CD14-positive monocyte (primary cell): ENCODE measurements at regions not wholly inside any gene's neighbourhood (a gene's known extent, or its start where the extent isn't known, plus 50 kb on each side); places are given as distances from the start of the nearest gene placed in this dataset.

Source experiments
- DNase-seq, 3 donors: peaks; one replicate each; pipeline ENCODE4 v3.0.0-alpha.2; 2011 to 2022
- H2AFZ ChIP-seq: 2 replicates; pipeline ENCODE4 v1.6.0; 2012; ENCODE audit warnings: mild to moderate bottlenecking, low read depth, low read length, inconsistent platforms; ENCODE audit not compliant: insufficient read depth, poor library complexity, severe bottlenecking
- H3K27ac ChIP-seq, 2 donors: 1 replicate in 1 of 2; 2 replicates in 1 of 2; pipeline ENCODE4 v1.5.1; 2012 to 2013; ENCODE audit warnings: low read length in 2 of 2, control low read depth in 1 of 2, inconsistent platforms in 1 of 2, low read depth in 1 of 2, mild to moderate bottlenecking in 1 of 2
- H3K27me3 ChIP-seq, 2 donors: one replicate each; pipeline versions ENCODE4 v1.6.0 to v1.6.1; 2011 to 2013; ENCODE audit warnings: low read length in 2 of 2; ENCODE audit not compliant: control insufficient read depth in 2 of 2, insufficient read depth in 2 of 2
- H3K36me3 ChIP-seq, 2 donors: replicated peaks in 1 of 2; 1 replicate in 1 of 2; 2 replicates in 1 of 2; pipeline versions ENCODE4 v1.5.1 to v1.6.1; 2012 to 2013; ENCODE audit warnings: low read length in 2 of 2, control low read depth in 1 of 2, inconsistent platforms in 1 of 2, mild to moderate bottlenecking in 1 of 2; ENCODE audit not compliant: insufficient read depth in 2 of 2, control insufficient read depth in 1 of 2
- H3K4me1 ChIP-seq, 2 donors: 1 replicate in 1 of 2; 2 replicates in 1 of 2; pipeline versions ENCODE4 v1.5.1 to v1.6.1; 2012 to 2013; ENCODE audit warnings: low read length in 2 of 2, control low read depth in 1 of 2, inconsistent platforms in 1 of 2, mild to moderate bottlenecking in 1 of 2, moderate library complexity in 1 of 2; ENCODE audit not compliant: insufficient read depth in 2 of 2, control insufficient read depth in 1 of 2
- H3K4me2 ChIP-seq: replicated peaks from 2 replicates; pipeline ENCODE3; 2012; ENCODE audit warnings: low read length, moderate library complexity, mild to moderate bottlenecking; ENCODE audit not compliant: poor library complexity, severe bottlenecking; ENCODE audit errors: extremely low read depth
- H3K4me3 ChIP-seq, 3 experiments: fragments of 200-600 bp in 1 of 3; sonication (generic) in 1 of 3; replicated peaks in 1 of 3; 1 replicate in 2 of 3; 2 replicates in 1 of 3; pipeline ENCODE4 v1.5.1; 2011 to 2013; ENCODE audit warnings: low read length in 3 of 3, mild to moderate bottlenecking in 3 of 3, control low read depth in 2 of 3, low read depth in 2 of 3, inconsistent platforms in 1 of 3, moderate library complexity in 1 of 3
- H3K79me2 ChIP-seq: 2 replicates; pipeline ENCODE4 v1.6.0; 2012; ENCODE audit warnings: mild to moderate bottlenecking, control low read depth, inconsistent platforms, low read length, moderate library complexity; ENCODE audit not compliant: insufficient read depth
- H3K9ac ChIP-seq: 2 replicates; pipeline ENCODE4 v1.6.0; 2017; ENCODE audit warnings: low read length, mild to moderate bottlenecking; ENCODE audit not compliant: insufficient read depth, poor library complexity, severe bottlenecking
- H3K9me3 ChIP-seq, 2 donors: replicated peaks in 1 of 2; 1 replicate in 1 of 2; 2 replicates in 1 of 2; pipeline versions ENCODE4 v1.5.1 to v1.6.1; 2012 to 2013; ENCODE audit warnings: low read length in 2 of 2, control low read depth in 1 of 2; ENCODE audit not compliant: control insufficient read depth in 1 of 2, insufficient read depth in 1 of 2
- H4K20me1 ChIP-seq: 2 replicates; pipeline ENCODE4 v1.6.0; 2012; ENCODE audit warnings: mild to moderate bottlenecking, low read length, control low read depth, moderate library complexity; ENCODE audit not compliant: insufficient read depth
- H3K27ac Mint-ChIP-seq, 7 donors: one replicate each; pipeline ENCODE4 v1.8.0; 2020; ENCODE audit warnings: mild to moderate bottlenecking in 7 of 7, mixed read lengths in 7 of 7, moderate library complexity in 6 of 7, inconsistent platforms in 2 of 7
- H3K27me3 Mint-ChIP-seq, 3 donors: one replicate each; pipeline ENCODE4 v1.8.0; 2021 to 2022; ENCODE audit warnings: low read depth in 3 of 3, mild to moderate bottlenecking in 3 of 3, mixed read lengths in 3 of 3, moderate library complexity in 3 of 3, inconsistent platforms in 1 of 3
- H3K36me3 Mint-ChIP-seq, 2 donors: one replicate each; pipeline ENCODE4 v1.8.0; 2020; ENCODE audit warnings: mixed read lengths in 2 of 2, inconsistent platforms in 1 of 2, mild to moderate bottlenecking in 1 of 2
- H3K4me1 Mint-ChIP-seq: one replicate; pipeline ENCODE4 v1.8.0; 2020; ENCODE audit warnings: mild to moderate bottlenecking, mixed read lengths
- H3K4me3 Mint-ChIP-seq, 2 donors: one replicate each; pipeline ENCODE4 v1.8.0; 2020; ENCODE audit warnings: mild to moderate bottlenecking in 2 of 2, mixed read lengths in 2 of 2, moderate library complexity in 1 of 2
- H3K9me3 Mint-ChIP-seq, 7 donors: one replicate each; pipeline ENCODE4 v1.8.0; 2020 to 2022; ENCODE audit warnings: mixed read lengths in 7 of 7, mild to moderate bottlenecking in 6 of 7, moderate library complexity in 6 of 7, inconsistent platforms in 2 of 7
- CTCF ChIP-seq: fragments of 200-600 bp; IDR thresholded peaks from one replicate; pipeline ENCODE4 v1.8.0; 2022; ENCODE audit warnings: antibody characterized with exemption, mild to moderate bottlenecking
- WGBS: methylation state at CpG from one replicate; pipeline ENCODE4 v1.1.5; 2013; ENCODE audit warnings: missing lambda C conversion rate; ENCODE audit not compliant: insufficient coverage; 5-methylcytosine and 5-hydroxymethylcytosine counted together
- intact Hi-C, 2 donors: fragments of 100-400 bp; cut with micrococcal nuclease; formaldehyde crosslinking; loops; one replicate each; pipeline versions ENCODE4 v1.15.0 to v1.15.1; 2023

GRCh38 chr4:58739275-58739674, 1629.1 kb upstream of the IGFBP7 start:
- Mint-ChIP-seq H3K36me3 (no peaks in the 10 kb centered on the region), H3K27ac (no peak overlapping the region), H3K27me3 (peaks cover 0 to 2% (median 0%) of the 10 kb centered on the region in 3 donors), H3K4me1 (no peaks in the 10 kb centered on the region), H3K4me3 (no peak overlapping the region), H3K9me3 (peaks cover 0 to 5% (median 0%) of the 10 kb centered on the region in 7 donors)
- no peaks in the 10 kb centered on the region for H3K79me2 ChIP-seq
- H3K4me3 ChIP-seq: no peak overlapping the region
- H3K4me1 ChIP-seq: no peaks in the 10 kb centered on the region
- H3K4me2 ChIP-seq: no peak overlapping the region
- H3K27ac ChIP-seq: no peak overlapping the region
- H2AFZ ChIP-seq: no peak overlapping the region
- TF ChIP-seq CTCF: no peak
- no peaks in the 10 kb centered on the region for H4K20me1 ChIP-seq
- intact Hi-C loops: no loop called here
- no CpG with 5 or more reads among the region's 1 CpG for WGBS
- no peak overlapping the region for H3K9ac ChIP-seq
- no peak for DNase-seq
- no peaks in the 10 kb centered on the region for H3K36me3 ChIP-seq
- no peaks in the 10 kb centered on the region for H3K9me3 ChIP-seq
- H3K27me3 ChIP-seq: no peaks in the 10 kb centered on the region

- no peaks in the 10 kb centered on the region for H3K79me2 ChIP-seq
- intact Hi-C loops: no loop called here
- H3K36me3 Mint-ChIP-seq: no peaks in the 10 kb centered on the region
Measured at GRCh38 chr4:58738375-58738774, 1628.2 kb upstream of the IGFBP7 start.

More at GRCh38 chr4:58738375-58738774, 1628.2 kb upstream of the IGFBP7 start:
- no peak overlapping the region for H3K4me2 ChIP-seq
- Mint-ChIP-seq H3K4me3 (no peak overlapping the region), H3K9me3 (peaks cover 0 to 5% (median 0%) of the 10 kb centered on the region in 7 donors), H3K4me1 (no peaks in the 10 kb centered on the region), H3K27ac (no peak overlapping the region), H3K27me3 (no peaks in the 10 kb centered on the region)
- H3K36me3 ChIP-seq: no peaks in the 10 kb centered on the region
- H4K20me1 ChIP-seq: no peaks in the 10 kb centered on the region
- no peak for TF ChIP-seq CTCF
- DNase-seq: no peak
- no peaks in the 10 kb centered on the region for H3K4me1 ChIP-seq
- no peaks in the 10 kb centered on the region for H3K9me3 ChIP-seq
- no peaks in the 10 kb centered on the region for H3K27me3 ChIP-seq
- no peak overlapping the region for H3K9ac ChIP-seq
- no peak overlapping the region for H2AFZ ChIP-seq
- H3K4me3 ChIP-seq: no peak overlapping the region
- H3K27ac ChIP-seq: no peak overlapping the region
